ENCODE measurements at regions not wholly inside any gene's neighbourhood (a gene's known extent, or its start where the extent isn't known, plus 50 kb on each side); places are given as distances from the start of the nearest gene placed in this dataset.

DNA sequence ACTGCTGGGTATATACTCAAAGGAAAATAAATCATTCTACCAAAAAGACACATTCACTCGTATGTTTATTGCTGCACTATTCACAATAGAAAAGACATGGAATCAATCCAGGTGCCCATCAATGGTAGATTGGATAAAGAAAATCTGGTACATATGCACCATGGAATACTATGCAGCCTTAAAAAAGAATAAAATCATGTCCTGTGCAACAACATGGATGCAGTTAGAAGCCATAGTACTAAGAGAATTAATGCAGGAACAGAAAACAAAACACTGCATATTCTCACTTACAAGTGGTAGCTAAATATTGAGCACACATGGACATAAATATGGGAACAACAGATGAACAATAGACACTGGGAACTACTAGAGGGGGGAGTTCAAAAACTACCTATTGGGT lies 96.3 kb downstream of the FAM76B start:
- no peaks in the 10 kb centered on the region for H3K36me3 ChIP-seq (ENCODE audit: control insufficient read depth in 1 of 2, insufficient read depth in 2 of 2, low read length in 2 of 2)
- H3K9me3 ChIP-seq (ENCODE audit: control insufficient read depth in 1 of 2, insufficient read depth in 1 of 2, low read depth in 1 of 2, low read length in 2 of 2), result no peaks in the 10 kb centered on the region
- H3K4me1 ChIP-seq (ENCODE audit: control insufficient read depth in 1 of 2, insufficient read depth in 2 of 2, low read length in 2 of 2), result no peaks in the 10 kb centered on the region
- no peak overlapping the region for H3K4me2 ChIP-seq (ENCODE audit: low read length)
- no peak overlapping the region for H2AFZ ChIP-seq (ENCODE audit: low read depth, low read length, poor library complexity, severe bottlenecking)
- H4K20me1 ChIP-seq (ENCODE audit: insufficient read depth), result no peaks in the 10 kb centered on the region
- peaks cover 21% of the 10 kb centered on the region for H3K27me3 ChIP-seq (ENCODE audit: insufficient read depth, low read length)
- no peak for TF ChIP-seq POLR2A (IDR thresholded peaks at IDR 0.05; ENCODE audit: borderline replicate concordance, extremely low read depth, insufficient read depth, insufficient read length)
- TF ChIP-seq FOSL1 (IDR thresholded peaks at IDR 0.05; ENCODE audit: low read depth), result no peak
- no peak for TF ChIP-seq ZFX (IDR thresholded peaks at IDR 0.05)
- TF ChIP-seq RAD21 (IDR thresholded peaks at IDR 0.05; ENCODE audit: low read depth), result no peak
- no peak for TF ChIP-seq JUND (IDR thresholded peaks at IDR 0.05)
- TF ChIP-seq ZBTB33 (IDR thresholded peaks at IDR 0.05; ENCODE audit: extremely low read depth, insufficient replicate concordance, low read length), result no peak
- TF ChIP-seq REST (IDR thresholded peaks at IDR 0.05; ENCODE audit: low read depth), result no peak
- TF ChIP-seq EGR1 (IDR thresholded peaks at IDR 0.05; ENCODE audit: low read depth), result no peak
- TF ChIP-seq EZH2phosphoT487 (IDR thresholded peaks at IDR 0.05; ENCODE audit: borderline replicate concordance), result no peak
- TF ChIP-seq ELF1 (IDR thresholded peaks at IDR 0.05; ENCODE audit: borderline replicate concordance, low read depth), result no peak
- TF ChIP-seq, protein P1, sequence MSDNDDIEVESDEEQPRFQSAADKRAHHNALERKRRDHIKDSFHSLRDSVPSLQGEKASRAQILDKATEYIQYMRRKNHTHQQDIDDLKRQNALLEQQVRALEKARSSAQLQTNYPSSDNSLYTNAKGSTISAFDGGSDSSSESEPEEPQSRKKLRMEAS (IDR thresholded peaks at IDR 0.05), result no peak
- TF ChIP-seq POLR2AphosphoS5 (IDR thresholded peaks at IDR 0.05; ENCODE audit: low read depth, low read length), result no peak
- TF ChIP-seq ATF3 (IDR thresholded peaks at IDR 0.05), result no peak
- no peak for TF ChIP-seq TCF7L2 (IDR thresholded peaks at IDR 0.05; ENCODE audit: borderline replicate concordance, extremely low read depth, insufficient read depth, insufficient read length)
- TF ChIP-seq, protein P2, sequence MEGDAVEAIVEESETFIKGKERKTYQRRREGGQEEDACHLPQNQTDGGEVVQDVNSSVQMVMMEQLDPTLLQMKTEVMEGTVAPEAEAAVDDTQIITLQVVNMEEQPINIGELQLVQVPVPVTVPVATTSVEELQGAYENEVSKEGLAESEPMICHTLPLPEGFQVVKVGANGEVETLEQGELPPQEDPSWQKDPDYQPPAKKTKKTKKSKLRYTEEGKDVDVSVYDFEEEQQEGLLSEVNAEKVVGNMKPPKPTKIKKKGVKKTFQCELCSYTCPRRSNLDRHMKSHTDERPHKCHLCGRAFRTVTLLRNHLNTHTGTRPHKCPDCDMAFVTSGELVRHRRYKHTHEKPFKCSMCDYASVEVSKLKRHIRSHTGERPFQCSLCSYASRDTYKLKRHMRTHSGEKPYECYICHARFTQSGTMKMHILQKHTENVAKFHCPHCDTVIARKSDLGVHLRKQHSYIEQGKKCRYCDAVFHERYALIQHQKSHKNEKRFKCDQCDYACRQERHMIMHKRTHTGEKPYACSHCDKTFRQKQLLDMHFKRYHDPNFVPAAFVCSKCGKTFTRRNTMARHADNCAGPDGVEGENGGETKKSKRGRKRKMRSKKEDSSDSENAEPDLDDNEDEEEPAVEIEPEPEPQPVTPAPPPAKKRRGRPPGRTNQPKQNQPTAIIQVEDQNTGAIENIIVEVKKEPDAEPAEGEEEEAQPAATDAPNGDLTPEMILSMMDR (IDR thresholded peaks at IDR 0.05 in 2 of 3, conservative IDR thresholded peaks at IDR 0.05 in 1 of 3; ENCODE audit: borderline replicate concordance in 1 of 3, insufficient read depth in 1 of 3, low read depth in 2 of 3, low read length in 2 of 3), result no peak
- TF ChIP-seq CEBPB (IDR thresholded peaks at IDR 0.05; ENCODE audit: low read depth), result no peak
- no peak for TF ChIP-seq SRF (IDR thresholded peaks at IDR 0.05; ENCODE audit: low read depth)
- intact Hi-C loops (cut with micrococcal nuclease), result no loop called here
- no peak overlapping the region for H3K9ac ChIP-seq (ENCODE audit: low read length)
- DNase-seq (ENCODE audit: low read depth, low spot score), result no peak
- H3K27ac ChIP-seq (ENCODE audit: low read depth, low read length), result no peak overlapping the region
- no TSS peak for BruUV-seq (replicated peaks)
- no peaks in the 10 kb centered on the region for H3K9me2 ChIP-seq (ENCODE audit: insufficient read depth)
- RAD21 ChIA-PET (ENCODE audit: low non-redundant PET in 1 of 2, low total read pairs in 2 of 2, uncharacterized antibody in 2 of 2, unreplicated experiment in 2 of 2), result no interaction called here
- no peak for ATAC-seq
- POLR2A ChIA-PET, result no interaction called here
- CTCF ChIA-PET, result interaction anchor here (1.4 kb wide), 1 partner anchor 12 kb away, joined by 10 read pairs; no protein-coding TSS in a partner anchor
- no peak overlapping the region for H3K4me3 ChIP-seq (replicated peaks in 1 of 2; ENCODE audit: low read depth in 1 of 2, low read length in 2 of 2)
- no peaks in the 10 kb centered on the region for H3K79me2 ChIP-seq (ENCODE audit: insufficient read depth, low read length)

Data from HCT116 (cell line).